ENCODE measurements at regions not wholly inside any gene's neighbourhood (a gene's known extent, or its start where the extent isn't known, plus 50 kb on each side); places are given as distances from the start of the nearest gene placed in this dataset.

- POLR2A ChIA-PET = no interaction called here
- CTCF ChIA-PET = no interaction called here
- H3K27ac ChIP-seq (ENCODE audit: low read depth, low read length) = no peak overlapping the region
- H3K4me3 ChIP-seq (ENCODE audit: low read depth, low read length) = no peak overlapping the region
- no peak for DNase-seq (ENCODE audit: low read depth, low spot score)
- TF ChIP-seq CTCF (IDR thresholded peaks at IDR 0.05; ENCODE audit: low read depth, low read length) = no peak
- no peaks in the 10 kb centered on the region for H3K9me3 ChIP-seq (ENCODE audit: control insufficient read depth, insufficient read depth, low read length)
- H3K27me3 ChIP-seq (ENCODE audit: control insufficient read depth, insufficient read depth, low read length) = peaks cover 4% of the 10 kb centered on the region
Observed at GRCh38 chr10:45076891-45077290, 76.2 kb downstream of the ZNF22 start.

- Histone ChIP-seq H3K27ac (ENCODE audit: low read depth, low read length) (no peak overlapping the region), H3K27me3 (ENCODE audit: control insufficient read depth, insufficient read depth, low read length) (peaks cover 4% of the 10 kb centered on the region), H3K9me3 (ENCODE audit: control insufficient read depth, insufficient read depth, low read length) (no peaks in the 10 kb centered on the region), H3K4me3 (ENCODE audit: low read depth, low read length) (no peak overlapping the region)
- CTCF ChIA-PET = no interaction called here
- TF ChIP-seq CTCF (IDR thresholded peaks at IDR 0.05; ENCODE audit: low read depth, low read length) = no peak
- no peak for DNase-seq (ENCODE audit: low read depth, low spot score)
- POLR2A ChIA-PET = no interaction called here
Observed at GRCh38 chr10:45080331-45080730, 79.6 kb downstream of the ZNF22 start.

- H3K27ac ChIP-seq (ENCODE audit: low read depth, low read length) = no peak overlapping the region
- CTCF ChIA-PET = no interaction called here
- no peaks in the 10 kb centered on the region for H3K9me3 ChIP-seq (ENCODE audit: control insufficient read depth, insufficient read depth, low read length)
- no peaks in the 10 kb centered on the region for H3K27me3 ChIP-seq (ENCODE audit: control insufficient read depth, insufficient read depth, low read length)
- H3K4me3 ChIP-seq (ENCODE audit: low read depth, low read length) = no peak overlapping the region
- no peak for TF ChIP-seq CTCF (IDR thresholded peaks at IDR 0.05; ENCODE audit: low read depth, low read length)
- no peak for DNase-seq (ENCODE audit: low read depth, low spot score)
- POLR2A ChIA-PET = no interaction called here
Observed at GRCh38 chr10:45082176-45082575, 81.5 kb downstream of the ZNF22 start.

- DNase-seq (ENCODE audit: low read depth, low spot score) = no peak
- POLR2A ChIA-PET = no interaction called here
- no peak overlapping the region for H3K27ac ChIP-seq (ENCODE audit: low read depth, low read length)
- no peak overlapping the region for H3K4me3 ChIP-seq (ENCODE audit: low read depth, low read length)
- H3K9me3 ChIP-seq (ENCODE audit: control insufficient read depth, insufficient read depth, low read length) = no peaks in the 10 kb centered on the region
- no peaks in the 10 kb centered on the region for H3K27me3 ChIP-seq (ENCODE audit: control insufficient read depth, insufficient read depth, low read length)
- no peak for TF ChIP-seq CTCF (IDR thresholded peaks at IDR 0.05; ENCODE audit: low read depth, low read length)
- CTCF ChIA-PET = no interaction called here
Observed at GRCh38 chr10:45091968-45092367, 91.2 kb downstream of the ZNF22 start.

GRCh38 chr10:45093945-45094344 lies 93.2 kb downstream of the ZNF22 start:
- CTCF ChIA-PET = no interaction called here
- Histone ChIP-seq H3K4me3 (ENCODE audit: low read depth, low read length) (no peak overlapping the region), H3K9me3 (ENCODE audit: control insufficient read depth, insufficient read depth, low read length) (no peaks in the 10 kb centered on the region), H3K27ac (ENCODE audit: low read depth, low read length) (no peak overlapping the region), H3K27me3 (ENCODE audit: control insufficient read depth, insufficient read depth, low read length) (no peaks in the 10 kb centered on the region)
- DNase-seq (ENCODE audit: low read depth, low spot score) = no peak
- no peak for TF ChIP-seq CTCF (IDR thresholded peaks at IDR 0.05; ENCODE audit: low read depth, low read length)
- POLR2A ChIA-PET = no interaction called here
